ENCODE measurements at regions not wholly inside any gene's neighbourhood (a gene's known extent, or its start where the extent isn't known, plus 50 kb on each side); places are given as distances from the start of the nearest gene placed in this dataset.

DNA sequence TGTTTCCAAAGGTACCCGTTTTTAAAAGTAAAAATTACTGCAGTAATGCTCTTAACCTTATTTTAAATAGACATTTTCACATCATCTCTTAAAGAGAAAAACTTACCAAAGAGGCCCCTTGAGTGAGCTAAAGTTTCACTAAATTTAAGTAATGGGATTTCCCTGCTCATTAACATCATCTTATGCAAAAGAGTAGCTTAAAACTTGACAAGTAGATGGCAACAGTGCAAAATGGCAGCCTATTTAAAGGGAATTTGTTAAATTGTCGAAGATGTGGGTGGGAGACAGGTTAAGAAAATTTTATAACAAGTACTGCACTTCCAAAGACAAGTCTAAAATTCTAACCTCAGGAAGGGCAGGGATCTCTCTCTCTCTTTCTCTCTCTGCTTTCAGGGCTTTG lies 271.7 kb upstream of the LDB2 start:
- Histone ChIP-seq H3K36me3 (ENCODE audit: control insufficient read depth in 2 of 2, extremely low read depth in 1 of 2, insufficient read depth in 1 of 2, low read length in 1 of 2) (no peaks in the 10 kb centered on the region), H3K27me3 (replicated peaks in 1 of 2; ENCODE audit: control insufficient read depth in 2 of 2, extremely low read depth in 1 of 2, insufficient read depth in 2 of 2, low read length in 1 of 2) (peaks cover 0 to 3% of the 10 kb centered on the region in 2 experiments), H3K4me1 (ENCODE audit: control insufficient read depth in 1 of 2, extremely low read depth in 1 of 2, insufficient read depth in 2 of 2, low read length in 2 of 2) (no peaks in the 10 kb centered on the region), H3K9me3 (no peaks in the 10 kb centered on the region), H3K4me3 (ENCODE audit: control insufficient read depth in 1 of 2, extremely low read depth in 1 of 2, low read length in 1 of 2) (no peak overlapping the region), H3K27ac (ENCODE audit: low read length) (no peak overlapping the region)
- Mint-ChIP-seq H3K4me1 (no peaks in the 10 kb centered on the region), H3K27ac (no peak overlapping the region), H3K27me3 (peaks cover 9 to 13% of the 10 kb centered on the region in 2 donors), H3K4me3 (no peak overlapping the region), H3K36me3 (no peaks in the 10 kb centered on the region), H3K9me3 (peaks cover 0 to 3% (median 0%) of the 10 kb centered on the region in 3 donors)
- POLR2A ChIA-PET: no interaction called here
- no peak for ATAC-seq (replicated peaks in 1 of 4)
- CTCF ChIA-PET: no interaction called here
- DNase-seq: no peak
- WGBS (ENCODE audit: insufficient coverage): no CpG with 5 or more reads among the region's 2 CpGs

DNA sequence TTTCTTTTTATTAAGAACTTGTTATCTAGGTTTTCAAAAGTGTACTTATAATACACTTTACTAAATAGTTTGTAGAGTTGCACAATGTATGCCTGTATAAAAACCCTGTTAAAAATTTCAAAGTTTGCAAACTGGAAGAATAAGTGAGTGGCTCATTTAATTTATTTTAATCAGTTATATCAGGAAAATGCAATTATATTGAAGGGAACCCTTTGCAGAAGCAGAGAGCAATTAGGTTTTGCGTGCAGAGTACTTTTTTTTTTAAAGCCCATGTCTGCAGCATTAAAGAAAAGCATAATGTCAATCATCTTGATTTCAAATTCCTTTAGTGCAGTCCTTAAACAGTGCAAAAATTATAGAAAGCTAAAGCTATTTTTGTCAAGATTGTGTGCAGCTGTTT lies 271.3 kb upstream of the LDB2 start:
- Mint-ChIP-seq H3K36me3 (no peaks in the 10 kb centered on the region), H3K27me3 (peaks cover 9 to 13% of the 10 kb centered on the region in 2 donors), H3K4me3 (no peak overlapping the region), H3K4me1 (no peaks in the 10 kb centered on the region), H3K9me3 (peaks cover 0 to 3% (median 0%) of the 10 kb centered on the region in 3 donors), H3K27ac (no peak overlapping the region)
- ATAC-seq (replicated peaks in 1 of 4): no peak
- Histone ChIP-seq H3K4me3 (ENCODE audit: control insufficient read depth in 1 of 2, extremely low read depth in 1 of 2, low read length in 1 of 2) (no peak overlapping the region), H3K9me3 (no peaks in the 10 kb centered on the region), H3K36me3 (ENCODE audit: control insufficient read depth in 2 of 2, extremely low read depth in 1 of 2, insufficient read depth in 1 of 2, low read length in 1 of 2) (no peaks in the 10 kb centered on the region), H3K27me3 (replicated peaks in 1 of 2; ENCODE audit: control insufficient read depth in 2 of 2, extremely low read depth in 1 of 2, insufficient read depth in 2 of 2, low read length in 1 of 2) (peaks cover 0 to 3% of the 10 kb centered on the region in 2 experiments), H3K27ac (ENCODE audit: low read length) (no peak overlapping the region), H3K4me1 (ENCODE audit: control insufficient read depth in 1 of 2, extremely low read depth in 1 of 2, insufficient read depth in 2 of 2, low read length in 2 of 2) (no peaks in the 10 kb centered on the region)
- WGBS (ENCODE audit: insufficient coverage): no CpG with 5 or more reads among the region's 1 CpG
- no peak for DNase-seq
- ChIA-PET POLR2A (no interaction called here), CTCF (no interaction called here)

DNA sequence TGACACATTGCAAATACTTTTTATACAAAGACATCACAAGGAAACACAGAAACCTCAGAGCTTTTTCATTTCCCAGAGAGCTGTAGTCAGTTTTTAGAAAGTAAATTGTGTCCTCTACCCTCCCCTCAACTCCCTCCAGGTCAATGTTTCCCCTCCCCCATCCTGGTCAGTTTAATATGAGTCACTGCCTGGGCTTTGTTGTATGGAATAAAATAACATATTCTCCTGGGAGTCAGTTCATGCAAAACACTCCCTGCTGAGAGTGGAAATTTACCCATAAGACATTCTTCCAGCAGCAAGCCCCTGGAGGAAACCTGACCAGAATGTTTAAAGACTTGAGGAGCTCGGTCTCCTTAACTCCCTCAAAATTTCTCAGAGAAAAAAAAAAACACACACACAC lies 270.1 kb upstream of the LDB2 start:
- no peaks in the 10 kb centered on the region for H3K9me3 ChIP-seq
- CTCF ChIA-PET: interaction anchor here in 1 of 2 donors (0.6 kb wide), 1 partner anchor 1148 kb away, joined by 3 read pairs; no protein-coding TSS in a partner anchor
- peaks cover 0 to 5% of the 10 kb centered on the region in 2 experiments for H3K27me3 ChIP-seq (replicated peaks in 1 of 2; ENCODE audit: control insufficient read depth in 2 of 2, extremely low read depth in 1 of 2, insufficient read depth in 2 of 2, low read length in 1 of 2)
- H3K4me1 ChIP-seq (ENCODE audit: control insufficient read depth in 1 of 2, extremely low read depth in 1 of 2, insufficient read depth in 2 of 2, low read length in 2 of 2): no peaks in the 10 kb centered on the region
- peaks cover 0 to 4% (median 3%) of the 10 kb centered on the region in 3 donors for H3K9me3 Mint-ChIP-seq
- ATAC-seq (replicated peaks in 1 of 4): no peak
- H3K4me1 Mint-ChIP-seq: no peaks in the 10 kb centered on the region
- no CpG with 5 or more reads among the region's 1 CpG for WGBS (ENCODE audit: insufficient coverage)
- H3K27ac ChIP-seq (ENCODE audit: low read length): no peak overlapping the region
- H3K27me3 Mint-ChIP-seq: peaks cover 14 to 21% of the 10 kb centered on the region in 2 donors
- H3K4me3 Mint-ChIP-seq: no peak overlapping the region
- no peak overlapping the region for H3K4me3 ChIP-seq (ENCODE audit: control insufficient read depth in 1 of 2, extremely low read depth in 1 of 2, low read length in 1 of 2)
- no peaks in the 10 kb centered on the region for H3K36me3 ChIP-seq (ENCODE audit: control insufficient read depth in 2 of 2, extremely low read depth in 1 of 2, insufficient read depth in 1 of 2, low read length in 1 of 2)
- DNase-seq: no peak
- no peak overlapping the region for H3K27ac Mint-ChIP-seq
- POLR2A ChIA-PET: no interaction called here
- no peaks in the 10 kb centered on the region for H3K36me3 Mint-ChIP-seq

DNA sequence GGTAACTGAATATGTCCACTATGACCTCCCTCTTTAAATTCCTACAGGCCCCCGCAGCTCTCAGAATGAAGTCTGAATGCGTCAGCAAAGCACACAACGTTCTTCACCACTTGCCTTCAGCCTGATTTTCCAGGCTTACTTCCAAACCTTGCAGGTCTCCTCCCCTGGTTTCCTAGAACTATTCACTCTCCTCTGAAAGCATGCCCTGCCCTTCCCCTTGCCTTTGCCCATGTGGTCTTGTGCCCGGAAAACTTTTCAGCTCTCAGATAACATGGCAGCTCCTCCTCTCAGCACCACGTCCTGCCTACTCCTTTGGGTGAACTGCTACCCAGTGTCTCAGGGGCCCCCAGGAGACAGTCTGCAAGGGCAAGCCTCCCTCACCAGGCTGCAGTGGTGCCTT lies 268.5 kb upstream of the LDB2 start:
- Mint-ChIP-seq H3K9me3 (peaks cover 6 to 7% (median 7%) of the 10 kb centered on the region in 3 donors), H3K36me3 (no peaks in the 10 kb centered on the region), H3K27ac (no peak overlapping the region), H3K4me3 (no peak overlapping the region), H3K27me3 (peaks cover 18 to 21% of the 10 kb centered on the region in 2 donors), H3K4me1 (no peaks in the 10 kb centered on the region)
- Histone ChIP-seq H3K9me3 (no peaks in the 10 kb centered on the region), H3K4me3 (ENCODE audit: control insufficient read depth in 1 of 2, extremely low read depth in 1 of 2, low read length in 1 of 2) (no peak overlapping the region), H3K36me3 (ENCODE audit: control insufficient read depth in 2 of 2, extremely low read depth in 1 of 2, insufficient read depth in 1 of 2, low read length in 1 of 2) (no peaks in the 10 kb centered on the region), H3K4me1 (ENCODE audit: control insufficient read depth in 1 of 2, extremely low read depth in 1 of 2, insufficient read depth in 2 of 2, low read length in 2 of 2) (no peaks in the 10 kb centered on the region), H3K27ac (ENCODE audit: low read length) (no peak overlapping the region), H3K27me3 (replicated peaks in 1 of 2; ENCODE audit: control insufficient read depth in 2 of 2, extremely low read depth in 1 of 2, insufficient read depth in 2 of 2, low read length in 1 of 2) (peaks cover 0 to 8% of the 10 kb centered on the region in 2 experiments)
- ATAC-seq (replicated peaks in 1 of 4): no peak
- CTCF ChIA-PET: no interaction called here
- no peak for DNase-seq
- WGBS (ENCODE audit: insufficient coverage): 85% methylated on average over 3 of the region's 5 CpGs
- POLR2A ChIA-PET: no interaction called here

DNA sequence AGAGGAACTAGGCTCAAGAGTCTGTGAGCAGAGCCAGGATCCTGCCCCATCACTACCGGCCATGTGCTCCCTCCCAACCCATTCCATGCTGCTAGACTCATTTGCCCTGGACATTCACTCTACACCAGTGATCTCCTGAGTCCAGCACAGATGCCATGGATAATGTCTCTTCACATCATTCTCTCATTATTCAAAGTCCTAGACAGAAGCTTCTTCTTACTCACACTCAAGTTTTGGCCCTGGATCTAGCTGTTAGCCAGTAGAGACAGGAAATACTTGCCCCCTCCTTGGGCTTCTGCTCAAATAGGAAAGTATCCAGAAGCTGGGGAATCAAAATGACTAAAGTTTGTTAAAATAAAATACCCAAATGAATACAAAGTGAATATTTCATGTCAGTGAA lies 266.8 kb upstream of the LDB2 start:
- no peak for DNase-seq
- 100% methylated on average over 1 of the region's 1 CpG for WGBS (ENCODE audit: insufficient coverage)

DNA sequence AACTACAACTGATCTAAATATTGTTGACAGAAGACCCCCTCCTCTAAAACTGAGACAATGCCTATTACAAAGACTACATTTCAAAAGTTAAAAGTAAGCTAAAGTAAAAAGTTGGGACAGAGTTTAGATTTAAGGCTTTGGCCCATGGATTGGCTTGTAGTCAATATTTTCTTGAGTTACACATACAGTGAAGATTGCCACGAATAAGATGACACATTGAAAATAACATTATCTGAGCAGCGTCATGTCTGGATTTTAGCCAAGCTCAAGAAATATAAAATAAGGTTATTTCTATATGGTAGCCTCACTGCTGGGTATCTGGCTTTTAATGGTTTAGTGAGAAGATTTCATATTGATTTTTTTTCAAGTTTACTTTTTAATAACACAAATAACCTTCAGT lies 266.2 kb upstream of the LDB2 start:
- no CpG with 5 or more reads among the region's 2 CpGs for WGBS (ENCODE audit: insufficient coverage)
- POLR2A ChIA-PET: no interaction called here
- Mint-ChIP-seq H3K9me3 (peaks cover 18 to 27% (median 24%) of the 10 kb centered on the region in 3 donors), H3K4me3 (no peak overlapping the region), H3K36me3 (no peaks in the 10 kb centered on the region), H3K4me1 (no peaks in the 10 kb centered on the region), H3K27ac (no peak overlapping the region), H3K27me3 (peaks cover 14 to 16% of the 10 kb centered on the region in 2 donors)
- no peak overlapping the region for H3K27ac ChIP-seq (ENCODE audit: low read length)
- no peak for ATAC-seq (replicated peaks in 1 of 4)
- no peak overlapping the region for H3K4me3 ChIP-seq (ENCODE audit: control insufficient read depth in 1 of 2, extremely low read depth in 1 of 2, low read length in 1 of 2)
- peaks cover 0 to 8% of the 10 kb centered on the region in 2 experiments for H3K27me3 ChIP-seq (replicated peaks in 1 of 2; ENCODE audit: control insufficient read depth in 2 of 2, extremely low read depth in 1 of 2, insufficient read depth in 2 of 2, low read length in 1 of 2)
- no peaks in the 10 kb centered on the region for H3K36me3 ChIP-seq (ENCODE audit: control insufficient read depth in 2 of 2, extremely low read depth in 1 of 2, insufficient read depth in 1 of 2, low read length in 1 of 2)
- H3K9me3 ChIP-seq: no peaks in the 10 kb centered on the region
- DNase-seq: no peak
- CTCF ChIA-PET: no interaction called here
- no peaks in the 10 kb centered on the region for H3K4me1 ChIP-seq (ENCODE audit: control insufficient read depth in 1 of 2, extremely low read depth in 1 of 2, insufficient read depth in 2 of 2, low read length in 2 of 2)

More for the DNA sequence above, 266.8 kb upstream of the LDB2 start:
- Histone ChIP-seq H3K27ac (ENCODE audit: low read length) (no peak overlapping the region), H3K27me3 (replicated peaks in 1 of 2; ENCODE audit: control insufficient read depth in 2 of 2, extremely low read depth in 1 of 2, insufficient read depth in 2 of 2, low read length in 1 of 2) (peaks cover 0 to 8% of the 10 kb centered on the region in 2 experiments), H3K4me1 (ENCODE audit: control insufficient read depth in 1 of 2, extremely low read depth in 1 of 2, insufficient read depth in 2 of 2, low read length in 2 of 2) (no peaks in the 10 kb centered on the region), H3K4me3 (ENCODE audit: control insufficient read depth in 1 of 2, extremely low read depth in 1 of 2, low read length in 1 of 2) (no peak overlapping the region), H3K9me3 (no peaks in the 10 kb centered on the region), H3K36me3 (ENCODE audit: control insufficient read depth in 2 of 2, extremely low read depth in 1 of 2, insufficient read depth in 1 of 2, low read length in 1 of 2) (no peaks in the 10 kb centered on the region)
- ATAC-seq (replicated peaks in 1 of 4): no peak
- ChIA-PET CTCF (no interaction called here), POLR2A (no interaction called here)
- H3K9me3 Mint-ChIP-seq: peaks cover 18 to 23% (median 20%) of the 10 kb centered on the region in 3 donors
- no peaks in the 10 kb centered on the region for H3K4me1 Mint-ChIP-seq
- H3K4me3 Mint-ChIP-seq: no peak overlapping the region
- H3K27me3 Mint-ChIP-seq: peaks cover 14 to 16% of the 10 kb centered on the region in 2 donors
- H3K36me3 Mint-ChIP-seq: no peaks in the 10 kb centered on the region
- H3K27ac Mint-ChIP-seq: no peak overlapping the region
